CD14-positive monocyte (primary cell): ENCODE measurements at regions not wholly inside any gene's neighbourhood (a gene's known extent, or its start where the extent isn't known, plus 50 kb on each side); places are given as distances from the start of the nearest gene placed in this dataset.

Experiments
- DNase-seq, 3 donors: peaks; one replicate each; pipeline ENCODE4 v3.0.0-alpha.2; 2011 to 2022
- H2AFZ ChIP-seq: 2 replicates; pipeline ENCODE4 v1.6.0; 2012; ENCODE audit warnings: mild to moderate bottlenecking, low read depth, low read length, inconsistent platforms; ENCODE audit not compliant: insufficient read depth, poor library complexity, severe bottlenecking
- H3K27ac ChIP-seq, 2 donors: 1 replicate in 1 of 2; 2 replicates in 1 of 2; pipeline ENCODE4 v1.5.1; 2012 to 2013; ENCODE audit warnings: low read length in 2 of 2, control low read depth in 1 of 2, inconsistent platforms in 1 of 2, low read depth in 1 of 2, mild to moderate bottlenecking in 1 of 2
- H3K27me3 ChIP-seq, 2 donors: one replicate each; pipeline versions ENCODE4 v1.6.0 to v1.6.1; 2011 to 2013; ENCODE audit warnings: low read length in 2 of 2; ENCODE audit not compliant: control insufficient read depth in 2 of 2, insufficient read depth in 2 of 2
- H3K36me3 ChIP-seq, 2 donors: replicated peaks in 1 of 2; 1 replicate in 1 of 2; 2 replicates in 1 of 2; pipeline versions ENCODE4 v1.5.1 to v1.6.1; 2012 to 2013; ENCODE audit warnings: low read length in 2 of 2, control low read depth in 1 of 2, inconsistent platforms in 1 of 2, mild to moderate bottlenecking in 1 of 2; ENCODE audit not compliant: insufficient read depth in 2 of 2, control insufficient read depth in 1 of 2
- H3K4me1 ChIP-seq, 2 donors: 1 replicate in 1 of 2; 2 replicates in 1 of 2; pipeline versions ENCODE4 v1.5.1 to v1.6.1; 2012 to 2013; ENCODE audit warnings: low read length in 2 of 2, control low read depth in 1 of 2, inconsistent platforms in 1 of 2, mild to moderate bottlenecking in 1 of 2, moderate library complexity in 1 of 2; ENCODE audit not compliant: insufficient read depth in 2 of 2, control insufficient read depth in 1 of 2
- H3K4me2 ChIP-seq: replicated peaks from 2 replicates; pipeline ENCODE3; 2012; ENCODE audit warnings: low read length, moderate library complexity, mild to moderate bottlenecking; ENCODE audit not compliant: poor library complexity, severe bottlenecking; ENCODE audit errors: extremely low read depth
- H3K4me3 ChIP-seq, 3 experiments: fragments of 200-600 bp in 1 of 3; sonication (generic) in 1 of 3; replicated peaks in 1 of 3; 1 replicate in 2 of 3; 2 replicates in 1 of 3; pipeline ENCODE4 v1.5.1; 2011 to 2013; ENCODE audit warnings: low read length in 3 of 3, mild to moderate bottlenecking in 3 of 3, control low read depth in 2 of 3, low read depth in 2 of 3, inconsistent platforms in 1 of 3, moderate library complexity in 1 of 3
- H3K79me2 ChIP-seq: 2 replicates; pipeline ENCODE4 v1.6.0; 2012; ENCODE audit warnings: mild to moderate bottlenecking, control low read depth, inconsistent platforms, low read length, moderate library complexity; ENCODE audit not compliant: insufficient read depth
- H3K9ac ChIP-seq: 2 replicates; pipeline ENCODE4 v1.6.0; 2017; ENCODE audit warnings: low read length, mild to moderate bottlenecking; ENCODE audit not compliant: insufficient read depth, poor library complexity, severe bottlenecking
- H3K9me3 ChIP-seq, 2 donors: replicated peaks in 1 of 2; 1 replicate in 1 of 2; 2 replicates in 1 of 2; pipeline versions ENCODE4 v1.5.1 to v1.6.1; 2012 to 2013; ENCODE audit warnings: low read length in 2 of 2, control low read depth in 1 of 2; ENCODE audit not compliant: control insufficient read depth in 1 of 2, insufficient read depth in 1 of 2
- H4K20me1 ChIP-seq: 2 replicates; pipeline ENCODE4 v1.6.0; 2012; ENCODE audit warnings: mild to moderate bottlenecking, low read length, control low read depth, moderate library complexity; ENCODE audit not compliant: insufficient read depth
- H3K27ac Mint-ChIP-seq, 7 donors: one replicate each; pipeline ENCODE4 v1.8.0; 2020; ENCODE audit warnings: mild to moderate bottlenecking in 7 of 7, mixed read lengths in 7 of 7, moderate library complexity in 6 of 7, inconsistent platforms in 2 of 7
- H3K27me3 Mint-ChIP-seq, 3 donors: one replicate each; pipeline ENCODE4 v1.8.0; 2021 to 2022; ENCODE audit warnings: low read depth in 3 of 3, mild to moderate bottlenecking in 3 of 3, mixed read lengths in 3 of 3, moderate library complexity in 3 of 3, inconsistent platforms in 1 of 3
- H3K36me3 Mint-ChIP-seq, 2 donors: one replicate each; pipeline ENCODE4 v1.8.0; 2020; ENCODE audit warnings: mixed read lengths in 2 of 2, inconsistent platforms in 1 of 2, mild to moderate bottlenecking in 1 of 2
- H3K4me1 Mint-ChIP-seq: one replicate; pipeline ENCODE4 v1.8.0; 2020; ENCODE audit warnings: mild to moderate bottlenecking, mixed read lengths
- H3K4me3 Mint-ChIP-seq, 2 donors: one replicate each; pipeline ENCODE4 v1.8.0; 2020; ENCODE audit warnings: mild to moderate bottlenecking in 2 of 2, mixed read lengths in 2 of 2, moderate library complexity in 1 of 2
- H3K9me3 Mint-ChIP-seq, 7 donors: one replicate each; pipeline ENCODE4 v1.8.0; 2020 to 2022; ENCODE audit warnings: mixed read lengths in 7 of 7, mild to moderate bottlenecking in 6 of 7, moderate library complexity in 6 of 7, inconsistent platforms in 2 of 7
- CTCF ChIP-seq: fragments of 200-600 bp; IDR thresholded peaks from one replicate; pipeline ENCODE4 v1.8.0; 2022; ENCODE audit warnings: antibody characterized with exemption, mild to moderate bottlenecking
- WGBS: methylation state at CpG from one replicate; pipeline ENCODE4 v1.1.5; 2013; ENCODE audit warnings: missing lambda C conversion rate; ENCODE audit not compliant: insufficient coverage; 5-methylcytosine and 5-hydroxymethylcytosine counted together
- intact Hi-C, 2 donors: fragments of 100-400 bp; cut with micrococcal nuclease; formaldehyde crosslinking; loops; one replicate each; pipeline versions ENCODE4 v1.15.0 to v1.15.1; 2023

DNA sequence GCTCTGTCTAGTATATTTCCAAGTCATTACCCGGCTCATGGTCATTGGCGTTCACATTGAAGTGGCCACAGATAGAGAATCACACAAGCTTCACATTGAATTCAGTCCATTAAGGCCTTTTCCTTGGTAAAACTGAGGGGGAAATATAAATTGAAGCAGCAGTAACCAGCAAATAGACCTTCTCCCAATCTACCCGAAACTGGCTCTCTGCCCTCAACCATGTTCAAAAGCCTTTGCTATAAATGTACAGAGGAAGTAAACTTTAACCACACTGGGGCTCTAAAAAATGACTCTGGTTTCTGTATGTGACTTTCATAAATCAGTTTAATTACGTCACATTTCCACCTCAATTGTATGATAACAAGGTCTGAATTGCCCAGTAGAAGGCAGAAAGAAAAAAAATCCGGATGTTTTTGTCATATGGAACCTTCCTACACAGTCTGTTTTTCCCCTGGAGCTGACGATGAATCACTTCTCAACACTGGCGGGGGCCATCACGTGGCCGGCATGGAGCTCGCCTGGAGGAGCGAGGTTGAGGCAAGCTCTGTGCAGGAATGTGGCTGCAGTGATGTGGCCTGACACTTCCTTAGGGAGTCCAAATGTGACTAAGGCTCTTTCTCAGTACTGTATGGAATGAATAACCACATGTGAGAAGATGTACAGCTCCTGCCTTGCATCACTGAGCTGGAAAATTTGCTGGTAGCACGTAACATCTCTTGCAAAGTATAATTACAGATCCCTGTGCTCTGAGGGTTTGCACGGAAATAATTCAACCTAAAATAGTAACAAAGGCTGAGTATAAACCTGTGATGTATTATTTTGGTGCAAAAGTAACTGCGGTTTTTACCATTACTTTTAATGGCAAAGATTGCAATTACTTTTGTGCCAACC lies 58.6 kb upstream of the SNX9 start:
- Histone ChIP-seq H3K4me3 (peak overlapping the region in 2 of 3 experiments; percentile 26 to 45), H2AFZ (no peak overlapping the region)
- intact Hi-C loops = loop anchor here in 1 of 2 donors (2.0 to 10.0 kb wide), 4 partner anchors 58 to 320 kb away; partner anchors contain the start of gene SNX9

More for the DNA sequence above, 58.6 kb upstream of the SNX9 start:
- H3K9me3 Mint-ChIP-seq = no peaks in the 10 kb centered on the region
- H3K36me3 Mint-ChIP-seq = peaks cover 0 to 6% of the 10 kb centered on the region in 2 donors
- H3K27ac ChIP-seq = peak overlapping the region; percentile 43 to 92
- H3K4me1 Mint-ChIP-seq = peaks cover 73% of the 10 kb centered on the region
- H3K4me3 Mint-ChIP-seq = peak overlapping the region; percentile 47 to 80
- H3K79me2 ChIP-seq = no peaks in the 10 kb centered on the region
- H3K36me3 ChIP-seq = no peaks in the 10 kb centered on the region
- DNase-seq = peak; percentile 95 to 100 (median 100)
- peak overlapping the region; percentile 49 for H3K9ac ChIP-seq
- H3K27ac Mint-ChIP-seq = peak overlapping the region; percentile 93 to 98 (median 97)
- TF ChIP-seq CTCF = no peak
- H3K27me3 Mint-ChIP-seq = peaks cover 4 to 16% (median 9%) of the 10 kb centered on the region in 3 donors
- no peaks in the 10 kb centered on the region for H3K9me3 ChIP-seq
- H3K4me1 ChIP-seq = peaks cover 59 to 64% of the 10 kb centered on the region in 2 donors
- H3K4me2 ChIP-seq = peak overlapping the region; percentile 63
- H4K20me1 ChIP-seq = no peaks in the 10 kb centered on the region
- H3K27me3 ChIP-seq = no peaks in the 10 kb centered on the region
- 0% methylated on average over 5 of the region's 14 CpGs for WGBS
